Ectodermal cell (in vitro differentiated cells): ENCODE measurements at regions not wholly inside any gene's neighbourhood (a gene's known extent, or its start where the extent isn't known, plus 50 kb on each side); places are given as distances from the start of the nearest gene placed in this dataset.

Source experiments
- H3K27ac ChIP-seq: 2 replicates; pipeline ENCODE4 v1.7.0; 2013; ENCODE audit warnings: mild to moderate bottlenecking, low read depth, low read length; ENCODE audit not compliant: insufficient read depth, poor library complexity, severe bottlenecking
- H3K27me3 ChIP-seq: 2 replicates; pipeline ENCODE4 v1.7.0; 2013; ENCODE audit warnings: mild to moderate bottlenecking, low read length; ENCODE audit not compliant: insufficient read depth, control insufficient read depth, poor library complexity, severe bottlenecking
- H3K36me3 ChIP-seq: one replicate; pipeline ENCODE4 v1.7.0; 2013; ENCODE audit warnings: low read length; ENCODE audit not compliant: control insufficient read depth, insufficient read depth
- H3K4me1 ChIP-seq: one replicate; pipeline ENCODE4 v1.7.0; 2013; ENCODE audit warnings: low read length; ENCODE audit not compliant: control insufficient read depth, insufficient read depth
- H3K4me3 ChIP-seq: 2 replicates; pipeline ENCODE4 v1.7.0; 2013; ENCODE audit warnings: low read depth, low read length, control low read depth; ENCODE audit not compliant: insufficient read depth
- H3K9me3 ChIP-seq: 2 replicates; pipeline ENCODE4 v1.7.0; 2013; ENCODE audit warnings: mild to moderate bottlenecking, low read length, moderate library complexity; ENCODE audit not compliant: control insufficient read depth
- WGBS, 2 experiments: methylation state at CpG; one replicate each; pipeline ENCODE4 v1.1.7; 2013; ENCODE audit warnings: missing lambda C conversion rate in 2 of 2; 5-methylcytosine and 5-hydroxymethylcytosine counted together

- Histone ChIP-seq H3K27me3 (no peaks in the 10 kb centered on the region), H3K4me3 (no peak overlapping the region), H3K36me3 (no peaks in the 10 kb centered on the region), H3K27ac (no peak overlapping the region), H3K9me3 (no peaks in the 10 kb centered on the region), H3K4me1 (no peaks in the 10 kb centered on the region)
- 97% methylated on average over 6 of the region's 6 CpGs for WGBS, 2 experiments
Observed at GRCh38 chr2:180110469-180110868, 103.4 kb upstream of the CWC22 start.

GRCh38 chr2:180101846-180102245 lies 94.7 kb upstream of the CWC22 start:
- no peak overlapping the region for H3K4me3 ChIP-seq
- no peaks in the 10 kb centered on the region for H3K27me3 ChIP-seq
- H3K36me3 ChIP-seq, result no peaks in the 10 kb centered on the region
- no peaks in the 10 kb centered on the region for H3K4me1 ChIP-seq
- WGBS, 2 experiments, result 100% methylated on average over 1 of the region's 1 CpG; no CpG with 5 or more reads in 1 of the 2 experiments
- no peaks in the 10 kb centered on the region for H3K9me3 ChIP-seq
- H3K27ac ChIP-seq, result no peak overlapping the region

- 85 to 86% methylated on average over 3 to 4 of the region's 4 CpGs for WGBS, 2 experiments
- Histone ChIP-seq H3K9me3 (no peaks in the 10 kb centered on the region), H3K4me3 (no peak overlapping the region), H3K36me3 (no peaks in the 10 kb centered on the region), H3K4me1 (no peaks in the 10 kb centered on the region), H3K27ac (no peak overlapping the region), H3K27me3 (no peaks in the 10 kb centered on the region)
Observed at GRCh38 chr2:180099308-180099707, 92.2 kb upstream of the CWC22 start.

GRCh38 chr2:180085144-180085543 lies 78.0 kb upstream of the CWC22 start:
- Histone ChIP-seq H3K27ac (no peak overlapping the region), H3K27me3 (no peaks in the 10 kb centered on the region), H3K9me3 (no peaks in the 10 kb centered on the region), H3K4me3 (no peak overlapping the region), H3K36me3 (no peaks in the 10 kb centered on the region), H3K4me1 (no peaks in the 10 kb centered on the region)

- no peaks in the 10 kb centered on the region for H3K27me3 ChIP-seq
- no peak overlapping the region for H3K4me3 ChIP-seq
- no peaks in the 10 kb centered on the region for H3K36me3 ChIP-seq
- H3K27ac ChIP-seq, result no peak overlapping the region
- H3K9me3 ChIP-seq, result no peaks in the 10 kb centered on the region
- no peaks in the 10 kb centered on the region for H3K4me1 ChIP-seq
- 0 to 4% methylated on average over 1 of the region's 3 CpGs for WGBS, 2 experiments
Observed at GRCh38 chr2:180077295-180077906, 70.3 kb upstream of the CWC22 start.

DNA sequence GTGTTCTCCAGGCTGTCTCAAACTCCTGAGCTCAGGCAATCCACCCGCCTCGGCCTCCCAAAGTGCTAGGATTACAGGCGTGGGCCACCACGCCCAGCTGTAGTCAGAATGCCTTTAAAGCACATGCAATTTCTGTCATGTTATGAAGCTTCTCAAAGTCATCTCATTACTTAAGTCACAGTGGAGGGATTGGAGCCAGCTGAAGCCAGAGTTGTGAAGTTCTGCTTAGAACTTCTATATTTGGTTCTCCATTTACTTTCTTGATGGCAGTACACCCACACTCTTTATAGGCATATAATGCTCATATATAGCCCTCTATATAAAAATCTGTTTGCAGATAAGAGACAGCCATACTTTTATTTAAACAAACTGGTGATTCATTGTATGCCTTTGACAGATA lies 68.8 kb upstream of the CWC22 start:
- Histone ChIP-seq H3K27ac (no peak overlapping the region), H3K4me3 (no peak overlapping the region), H3K4me1 (no peaks in the 10 kb centered on the region), H3K27me3 (no peaks in the 10 kb centered on the region), H3K36me3 (no peaks in the 10 kb centered on the region), H3K9me3 (no peaks in the 10 kb centered on the region)
- 93 to 95% methylated on average over 4 of the region's 4 CpGs for WGBS, 2 experiments

DNA sequence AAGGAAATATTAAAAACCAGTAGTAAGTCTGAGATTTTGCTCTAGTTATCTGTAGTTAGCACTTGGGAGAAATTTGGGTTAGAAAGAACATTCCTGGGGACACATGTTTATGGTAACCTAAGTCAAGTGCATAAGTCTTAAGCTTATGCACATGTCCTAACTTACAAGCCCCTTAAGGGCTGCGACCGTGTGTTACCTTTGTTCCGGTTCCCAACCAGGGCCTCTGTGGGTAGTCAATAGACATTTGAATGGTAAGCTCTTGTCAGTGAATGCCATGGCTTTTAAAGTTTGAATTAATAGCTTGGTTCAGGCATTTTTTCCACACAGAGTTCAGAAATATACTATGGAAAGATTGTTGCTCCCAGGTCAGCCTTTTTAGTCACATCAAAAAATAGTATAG lies 64.7 kb upstream of the CWC22 start:
- H3K27ac ChIP-seq, result no peak overlapping the region
- H3K36me3 ChIP-seq, result peaks cover 6% of the 10 kb centered on the region
- no peaks in the 10 kb centered on the region for H3K4me1 ChIP-seq
- 39 to 40% methylated on average over 3 of the region's 3 CpGs for WGBS, 2 experiments
- H3K9me3 ChIP-seq, result peaks cover 9% of the 10 kb centered on the region
- no peaks in the 10 kb centered on the region for H3K27me3 ChIP-seq
- no peak overlapping the region for H3K4me3 ChIP-seq

DNA sequence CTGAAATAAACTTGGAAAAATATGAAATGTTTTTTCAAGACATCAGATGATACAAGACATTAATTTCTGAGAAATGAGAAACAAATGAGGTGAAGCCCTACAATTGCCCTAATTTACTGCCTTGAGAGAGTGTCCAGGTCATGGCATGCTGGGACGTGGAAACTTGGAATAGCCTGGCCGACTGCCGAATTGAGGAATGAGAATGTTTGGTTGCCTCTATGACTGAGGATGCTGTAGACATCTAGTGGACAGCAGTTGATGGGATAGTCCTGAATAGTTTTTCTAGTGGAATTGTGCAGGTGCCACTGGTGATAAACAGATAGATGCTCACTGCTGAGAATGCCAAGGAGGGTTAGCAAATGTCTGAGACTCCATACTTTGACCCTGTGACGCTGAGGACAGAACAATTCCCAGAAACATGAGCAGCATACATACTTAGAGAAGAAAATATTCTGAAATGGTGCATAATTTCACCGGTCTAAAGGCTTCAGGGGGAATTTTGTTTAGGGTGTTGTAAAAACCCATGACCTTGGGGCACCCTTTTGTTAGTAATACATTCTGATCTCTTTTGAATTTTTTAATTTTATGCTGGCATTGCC lies 56.5 kb upstream of the CWC22 start:
- no peaks in the 10 kb centered on the region for H3K36me3 ChIP-seq
- no peaks in the 10 kb centered on the region for H3K9me3 ChIP-seq
- H3K27ac ChIP-seq, result no peak overlapping the region
- no peak overlapping the region for H3K4me3 ChIP-seq
- no peaks in the 10 kb centered on the region for H3K27me3 ChIP-seq
- 94 to 96% methylated on average over 5 of the region's 5 CpGs for WGBS, 2 experiments
- H3K4me1 ChIP-seq, result no peaks in the 10 kb centered on the region

- no peak overlapping the region for H3K27ac ChIP-seq
- H3K27me3 ChIP-seq, result no peaks in the 10 kb centered on the region
- no peak overlapping the region for H3K4me3 ChIP-seq
- WGBS, 2 experiments, result 92 to 97% methylated on average over 4 of the region's 4 CpGs
- no peaks in the 10 kb centered on the region for H3K9me3 ChIP-seq
- no peaks in the 10 kb centered on the region for H3K36me3 ChIP-seq
- H3K4me1 ChIP-seq, result peaks cover 6% of the 10 kb centered on the region
Observed at GRCh38 chr2:180062178-180062577, 55.1 kb upstream of the CWC22 start.

- 94 to 97% methylated on average over 3 of the region's 3 CpGs for WGBS, 2 experiments
Observed at GRCh38 chr2:180061546-180061945, 54.4 kb upstream of the CWC22 start.

More at GRCh38 chr2:180061546-180061945, 54.4 kb upstream of the CWC22 start:
- peaks cover 10% of the 10 kb centered on the region for H3K4me1 ChIP-seq
- no peak overlapping the region for H3K4me3 ChIP-seq
- H3K27me3 ChIP-seq, result no peaks in the 10 kb centered on the region
- H3K9me3 ChIP-seq, result no peaks in the 10 kb centered on the region
- no peak overlapping the region for H3K27ac ChIP-seq
- no peaks in the 10 kb centered on the region for H3K36me3 ChIP-seq
